ENCODE measurements at regions not wholly inside any gene's neighbourhood (a gene's known extent, or its start where the extent isn't known, plus 50 kb on each side); places are given as distances from the start of the nearest gene placed in this dataset.
"Not testable (repeated sequence)": the region's sequence is repeated elsewhere in the genome, so short reads cannot be mapped to it uniquely, and the experiment has no call there.

GRCh38 chr16:10232757-10233156 lies 50.5 kb upstream of the GRIN2A start:
- no peak for DNase-seq (ENCODE audit: low read depth)

- DNase-seq (ENCODE audit: low read depth) = no peak
Observed at GRCh38 chr16:10239640-10240039, 57.4 kb upstream of the GRIN2A start.

DNA sequence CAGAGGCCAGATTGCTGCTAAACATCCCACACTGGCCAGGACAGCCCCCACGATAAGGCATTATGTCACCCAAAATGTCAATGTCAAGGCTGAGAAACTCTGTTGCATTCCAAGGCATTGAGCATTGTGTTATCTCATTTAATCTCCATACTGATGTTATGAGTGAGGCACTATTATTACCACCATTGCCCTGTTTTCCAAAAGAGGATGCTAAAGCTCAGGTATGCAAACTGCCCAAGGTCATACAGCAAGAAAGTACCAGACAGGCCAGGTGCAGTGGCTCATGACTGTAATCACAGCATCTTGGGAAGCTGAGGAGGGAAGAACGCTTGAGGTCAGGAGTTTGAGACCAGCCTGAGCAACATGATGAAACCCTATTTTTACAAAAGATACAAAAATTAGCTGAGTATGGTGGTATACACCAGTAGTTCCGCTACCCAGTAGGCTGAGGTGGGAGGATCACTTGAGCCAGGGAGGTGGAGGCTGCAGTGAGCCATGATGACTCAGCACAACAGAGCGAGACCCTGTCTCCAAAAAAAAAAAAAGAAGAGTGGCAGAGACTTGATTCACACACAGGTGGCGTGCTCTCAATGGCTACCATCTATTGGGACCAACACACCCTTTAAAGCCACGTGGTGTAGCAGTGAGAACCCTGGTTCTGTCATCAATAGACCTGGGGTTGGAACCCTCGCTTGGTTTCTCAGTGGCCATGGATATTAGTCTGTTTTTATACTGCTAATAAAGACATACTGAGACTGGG lies 58.8 kb upstream of the GRIN2A start:
- DNase-seq (ENCODE audit: low read depth) = peak; percentile 3

GRCh38 chr16:10242097-10242496 lies 59.9 kb upstream of the GRIN2A start:
- no peak for DNase-seq (ENCODE audit: low read depth)

- DNase-seq (ENCODE audit: low read depth) = no peak
Observed at GRCh38 chr16:10242916-10243315, 60.7 kb upstream of the GRIN2A start.

GRCh38 chr16:10245002-10245401 lies 62.8 kb upstream of the GRIN2A start:
- no peak for DNase-seq (ENCODE audit: low read depth)

DNA sequence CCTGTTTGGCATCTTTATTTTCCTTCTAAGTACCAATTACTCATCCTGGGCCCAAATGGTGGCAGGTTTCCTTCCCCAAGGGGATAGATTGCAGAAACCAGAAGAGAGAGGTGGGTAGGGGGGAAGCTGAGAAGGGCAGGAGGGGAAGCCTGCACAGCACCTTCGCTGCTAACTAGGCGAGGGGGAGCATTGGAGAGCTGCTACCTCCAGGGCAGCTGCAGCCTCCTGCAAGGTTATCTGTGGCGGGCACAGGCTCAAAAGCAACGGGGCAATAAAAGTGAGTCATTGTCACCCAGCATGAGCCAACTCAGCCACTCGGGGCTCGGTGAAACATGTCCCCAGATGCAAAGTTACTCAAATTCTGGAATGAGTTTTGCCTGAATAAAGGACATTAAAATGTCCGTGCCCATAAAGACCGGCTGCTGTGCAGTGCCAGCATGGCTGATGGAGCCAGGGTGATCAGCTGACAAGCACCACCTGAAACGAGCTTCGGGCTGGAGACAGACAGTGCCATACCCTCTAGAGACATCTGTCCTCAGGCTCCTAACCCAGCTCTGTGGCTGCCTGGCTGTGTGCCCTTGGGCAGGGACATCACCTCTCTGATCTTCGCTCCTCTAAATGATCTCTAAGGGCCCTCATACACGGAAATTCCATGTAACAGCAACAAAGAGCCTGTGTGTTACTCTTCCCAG lies 68.1 kb upstream of the GRIN2A start:
- no peak for DNase-seq (ENCODE audit: low read depth)

GRCh38 chr16:10252155-10252554 lies 69.9 kb upstream of the GRIN2A start:
- no peak for DNase-seq (ENCODE audit: low read depth)

- no peak for DNase-seq (ENCODE audit: low read depth)
Observed at GRCh38 chr16:10253409-10253808, 71.2 kb upstream of the GRIN2A start.

- no peak for DNase-seq (ENCODE audit: low read depth)
Observed at GRCh38 chr16:10255728-10256127, 73.5 kb upstream of the GRIN2A start.

DNA sequence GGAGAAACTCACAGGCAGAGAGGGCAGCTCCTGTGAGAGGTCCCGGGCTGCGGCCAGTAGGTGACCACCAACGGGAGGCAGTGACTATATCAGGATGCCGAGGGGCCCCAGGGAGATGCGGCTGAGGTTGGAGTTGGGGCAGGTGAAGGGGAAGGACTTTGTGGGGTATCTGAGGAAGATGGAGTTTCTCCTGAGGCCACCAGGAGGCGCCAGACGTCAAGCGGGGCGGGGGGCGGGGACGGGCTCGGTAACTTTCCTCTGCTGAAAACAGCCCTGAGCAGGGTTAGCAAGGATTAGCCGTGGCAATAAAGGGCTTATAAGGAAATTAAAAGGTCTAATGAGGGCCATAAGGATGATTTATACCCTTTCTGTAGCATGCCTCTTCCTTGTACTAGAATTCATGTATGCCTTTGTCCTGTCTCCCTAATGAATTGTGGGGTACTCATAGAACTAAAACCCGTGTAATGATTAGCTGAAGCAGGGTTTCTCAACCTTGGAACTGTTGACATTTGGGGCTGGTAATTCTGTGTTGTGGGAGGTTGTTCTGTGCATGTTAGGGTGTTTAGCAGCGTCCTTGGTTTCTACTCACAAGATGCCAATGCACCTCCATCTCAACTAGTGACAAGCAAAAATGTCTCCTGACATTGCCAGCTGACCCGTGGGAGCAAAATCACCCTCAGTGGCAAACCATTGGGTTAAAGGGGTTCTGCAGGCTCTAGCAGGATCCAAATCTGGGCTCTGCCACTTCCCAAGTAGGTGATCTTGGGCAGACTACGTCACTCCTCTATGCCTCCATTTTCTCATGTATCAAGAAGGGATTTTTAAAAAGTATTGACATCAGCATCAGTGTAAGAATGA lies 74.8 kb upstream of the GRIN2A start:
- peak; percentile 8 for DNase-seq (ENCODE audit: low read depth)

DNA sequence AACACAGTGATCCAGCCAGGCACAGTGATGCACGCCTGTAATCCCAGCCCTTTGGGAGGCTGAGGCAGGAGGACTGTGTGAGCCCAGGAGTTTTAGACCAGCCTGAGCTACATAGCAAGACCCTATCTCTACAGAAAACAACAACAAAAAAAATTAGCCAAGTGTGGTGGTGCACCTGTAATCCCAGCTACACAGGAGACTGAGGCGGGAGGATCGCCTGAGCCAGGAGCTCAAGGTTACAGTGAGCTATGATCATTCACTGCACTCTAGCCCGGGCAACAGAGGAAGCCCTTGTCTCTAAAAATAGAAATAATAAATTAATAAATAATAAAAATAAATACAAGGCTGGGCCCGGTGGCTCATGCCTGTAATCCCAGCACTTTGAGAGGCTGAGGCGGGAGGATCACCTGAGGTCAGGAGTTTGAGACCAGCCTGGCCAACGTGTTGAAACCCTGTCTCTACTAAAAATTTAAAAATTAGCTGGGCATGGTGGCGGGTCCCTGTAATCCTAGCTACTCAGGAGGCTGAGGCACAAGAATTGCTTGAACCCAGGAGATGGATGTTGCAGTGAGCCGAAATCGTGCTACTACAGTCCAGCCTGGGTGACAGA lies 75.5 kb upstream of the GRIN2A start:
- not testable (repeated sequence) for DNase-seq (ENCODE audit: low read depth)

GRCh38 chr16:10258930-10259603 lies 76.8 kb upstream of the GRIN2A start:
- not testable (repeated sequence) for DNase-seq (ENCODE audit: low read depth)

DNA sequence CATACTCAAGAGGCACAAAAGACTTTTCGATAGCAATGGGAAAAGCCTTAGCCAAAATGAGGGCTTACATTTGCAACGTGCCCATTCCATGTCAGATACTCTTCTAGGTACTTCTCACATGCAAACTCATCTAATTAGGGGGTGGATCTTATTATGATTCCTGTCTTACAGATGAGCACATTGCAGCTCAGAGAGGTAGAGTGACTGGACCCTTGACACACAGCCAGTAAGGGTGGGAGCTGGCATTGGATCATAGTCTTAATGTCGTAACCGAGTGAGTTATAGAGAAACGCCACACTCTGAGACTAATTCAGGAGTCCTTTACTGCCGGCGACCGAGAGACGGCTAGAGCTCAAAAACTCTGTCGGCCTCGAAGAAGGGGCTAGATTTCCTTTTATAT lies 78.8 kb upstream of the GRIN2A start:
- no peak for DNase-seq (ENCODE audit: low read depth)

DNA sequence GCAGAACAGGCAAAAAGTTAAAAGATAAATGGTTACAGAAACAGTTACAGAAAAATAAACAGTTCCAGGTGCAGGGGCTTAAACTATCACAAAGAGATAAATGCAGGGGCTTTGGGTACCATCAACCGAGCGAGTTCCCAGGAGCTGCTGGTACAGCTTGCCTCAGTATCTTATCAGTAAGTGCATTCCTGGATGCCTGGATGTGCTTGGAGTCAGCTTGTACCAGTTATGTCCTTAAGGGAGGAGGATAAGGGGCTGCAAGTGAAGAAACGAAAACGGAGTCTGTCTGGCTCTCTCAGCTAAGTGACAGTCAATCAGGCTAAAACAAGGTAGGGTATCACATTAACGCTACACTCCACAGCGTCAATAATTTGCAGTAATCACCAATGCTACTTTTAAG lies 79.3 kb upstream of the GRIN2A start:
- DNase-seq (ENCODE audit: low read depth) = not testable (repeated sequence)

DNA sequence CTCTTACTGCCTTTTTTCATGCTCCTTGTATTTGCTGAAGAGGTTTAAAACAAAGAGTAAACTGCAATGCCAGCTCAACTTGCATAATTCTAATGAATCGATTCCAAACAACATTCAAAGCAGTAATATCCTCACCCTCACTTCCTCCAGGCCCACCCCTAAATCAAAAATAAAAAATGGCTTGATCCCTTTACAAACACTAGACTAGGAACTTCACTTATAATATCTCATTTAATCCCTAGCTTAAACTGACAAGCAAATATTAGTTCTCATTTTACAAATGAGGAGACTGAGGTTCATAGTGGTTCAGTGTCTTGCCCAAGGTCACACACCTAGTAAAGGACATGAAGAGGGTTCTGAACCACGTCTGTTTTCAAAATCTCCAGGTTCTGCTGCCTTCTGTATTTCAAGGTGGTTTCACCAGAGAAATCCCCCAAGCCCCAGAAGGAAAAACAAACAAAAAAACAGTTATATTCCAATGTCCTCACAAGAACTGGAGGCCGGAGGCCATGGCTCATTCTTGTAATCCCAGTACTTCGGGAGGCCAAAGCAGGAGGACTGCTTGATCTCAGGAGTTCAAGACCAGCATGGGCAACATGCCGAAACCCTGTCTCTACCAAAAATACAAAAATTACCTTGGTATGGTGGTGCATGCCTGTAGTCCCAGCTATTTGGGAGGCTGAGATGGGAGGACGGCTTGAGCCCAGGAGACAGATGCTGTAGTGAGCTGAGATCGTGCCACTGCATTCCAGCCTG lies 80.3 kb upstream of the GRIN2A start:
- DNase-seq (ENCODE audit: low read depth) = no peak

DNA sequence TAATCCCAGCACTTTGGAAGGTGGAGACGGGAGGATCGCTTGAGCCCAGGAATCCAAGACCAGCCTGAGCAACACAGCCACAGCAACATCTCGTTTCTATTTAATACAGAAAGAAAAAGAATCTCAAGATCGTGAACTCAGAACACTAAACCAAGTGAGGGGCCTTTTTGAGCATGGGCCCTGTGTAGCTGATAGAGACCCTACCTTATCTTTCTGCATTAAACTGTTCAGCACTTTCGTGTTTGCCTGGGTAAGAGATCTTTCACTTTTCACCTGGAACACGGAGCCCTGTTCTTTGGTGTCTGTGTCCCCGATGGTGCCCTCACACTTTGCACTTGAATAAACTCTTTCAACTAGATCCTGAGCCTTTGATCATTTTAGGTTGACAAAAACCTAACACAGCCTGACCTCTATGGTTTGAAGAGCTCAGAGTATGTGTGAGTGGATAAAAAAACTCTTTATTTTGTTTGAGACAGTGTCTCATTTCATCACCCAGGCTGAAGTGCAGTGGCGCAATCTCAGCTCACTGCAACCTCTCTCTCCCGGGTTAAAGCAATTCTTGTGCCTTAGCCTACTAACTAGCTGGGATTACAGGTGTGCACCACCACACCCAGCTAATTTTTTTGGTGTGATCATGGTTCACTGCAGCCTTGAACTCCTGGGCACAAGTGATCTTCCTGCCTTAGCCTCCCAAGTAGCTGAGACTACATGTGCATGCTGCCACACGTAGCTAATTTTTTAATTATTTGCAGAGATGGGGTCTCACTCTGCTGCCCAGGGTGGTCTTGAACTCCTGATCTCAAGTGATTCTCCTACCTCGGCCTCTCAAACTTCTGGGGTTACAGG lies 83.8 kb upstream of the GRIN2A start:
- DNase-seq (ENCODE audit: low read depth) = no peak

DNA sequence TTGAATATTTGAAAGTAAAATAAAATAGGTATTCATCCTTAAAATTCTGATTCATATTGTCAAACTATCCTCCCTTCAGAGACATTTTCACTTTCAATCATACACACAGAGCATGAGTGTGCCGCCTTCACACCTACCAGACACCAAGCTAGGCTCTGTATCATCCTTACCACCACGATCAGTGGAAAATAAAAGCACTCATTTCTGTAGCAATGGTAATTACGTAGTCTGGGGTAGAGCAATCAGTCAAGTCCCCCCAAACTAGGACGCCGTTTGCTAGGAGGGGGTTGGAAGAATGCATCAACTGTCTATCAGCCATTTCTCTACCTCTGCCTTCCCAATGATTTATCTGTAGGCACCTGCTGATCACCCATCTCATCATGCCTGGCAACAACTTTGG lies 84.6 kb upstream of the GRIN2A start:
- no peak for DNase-seq (ENCODE audit: low read depth)

DNA sequence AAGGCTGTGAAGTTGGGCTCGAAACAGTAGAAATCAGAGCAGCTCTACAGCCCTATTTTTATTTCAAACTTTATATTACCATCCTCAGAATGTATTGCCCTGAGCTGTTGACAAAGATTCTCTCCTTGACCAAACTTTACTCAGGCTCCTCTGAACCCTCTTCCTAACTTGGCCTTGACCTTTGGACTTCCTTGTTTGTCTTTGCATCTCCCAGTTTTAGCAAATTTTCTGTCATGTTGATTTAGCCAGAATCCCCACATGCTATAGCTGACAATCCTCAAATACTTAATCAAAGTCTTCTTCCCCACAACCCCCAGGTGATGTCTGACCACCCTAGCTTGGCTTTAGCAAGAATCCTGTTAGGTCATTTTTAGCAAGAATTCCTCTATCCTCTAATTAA lies 87.4 kb upstream of the GRIN2A start:
- no peak for DNase-seq (ENCODE audit: low read depth)

All from RPMI7951 (cell line).